ENCODE measurements at regions not wholly inside any gene's neighbourhood (a gene's known extent, or its start where the extent isn't known, plus 50 kb on each side); places are given as distances from the start of the nearest gene placed in this dataset.
A peak's percentile ranks its signal among the peaks of the same experiment; 100 is the strongest.
"Not testable (repeated sequence)": the region's sequence is repeated elsewhere in the genome, so short reads cannot be mapped to it uniquely, and the experiment has no call there.

- no peak for DNase-seq
These were observed 51.1 kb upstream of the ROPN1 start for GRCh38 chr3:124043023-124043422.

- no peak for DNase-seq
These were observed 53.0 kb upstream of the ROPN1 start for GRCh38 chr3:124044956-124045355.

- no peak for DNase-seq
These were observed 57.3 kb upstream of the ROPN1 start for GRCh38 chr3:124048967-124049798.

GRCh38 chr3:124051636-124052035 lies 59.7 kb upstream of the ROPN1 start:
- DNase-seq, result no peak

GRCh38 chr3:124053871-124054270 lies 61.9 kb upstream of the ROPN1 start:
- DNase-seq, result no peak

- DNase-seq, result no peak
These were observed 64.9 kb upstream of the ROPN1 start for GRCh38 chr3:124056846-124057245.

GRCh38 chr3:124057420-124057819 lies 65.5 kb upstream of the ROPN1 start:
- DNase-seq, result no peak

GRCh38 chr3:124059580-124059979 lies 67.7 kb upstream of the ROPN1 start:
- DNase-seq, result no peak

GRCh38 chr3:124063197-124063909 lies 71.4 kb upstream of the ROPN1 start:
- DNase-seq, result no peak

GRCh38 chr3:124064050-124064449 lies 72.1 kb upstream of the ROPN1 start:
- DNase-seq, result no peak

GRCh38 chr3:124066543-124066942 lies 74.6 kb upstream of the ROPN1 start:
- not testable (repeated sequence) for DNase-seq

- not testable (repeated sequence) for DNase-seq
These were observed 77.8 kb upstream of the ROPN1 start for GRCh38 chr3:124069706-124070105.

- not testable (repeated sequence) for DNase-seq
These were observed 83.2 kb upstream of the ROPN1 start for GRCh38 chr3:124075090-124075489.

- DNase-seq, result no peak
These were observed 83.8 kb upstream of the ROPN1 start for GRCh38 chr3:124075753-124076152.

GRCh38 chr3:124076235-124076634 lies 84.3 kb upstream of the ROPN1 start:
- no peak for DNase-seq

GRCh38 chr3:124078953-124079911 lies 87.3 kb upstream of the ROPN1 start:
- peak; percentile 39 for DNase-seq

GRCh38 chr3:124079912-124080276 lies 88.0 kb upstream of the ROPN1 start:
- DNase-seq, result no peak

GRCh38 chr3:124082343-124082742 lies 90.4 kb upstream of the ROPN1 start:
- DNase-seq, result no peak

GRCh38 chr3:124084022-124084881 lies 92.3 kb upstream of the ROPN1 start:
- DNase-seq, result no peak

- no peak for DNase-seq
These were observed 96.9 kb upstream of the ROPN1 start for GRCh38 chr3:124088801-124089200.

- no peak for DNase-seq
These were observed 97.3 kb upstream of the ROPN1 start for GRCh38 chr3:124089214-124089613.
